Vagina (tissue), 2 donors: ENCODE measurements at regions not wholly inside any gene's neighbourhood (a gene's known extent, or its start where the extent isn't known, plus 50 kb on each side); places are given as distances from the start of the nearest gene placed in this dataset.

Experiments used
- DNase-seq, 2 donors: peaks; one replicate each; pipeline ENCODE4 v3.0.0-alpha.2; 2017; ENCODE audit errors: extremely low spot score in 2 of 2
- H3K27ac ChIP-seq: fragments of 200-600 bp; sonication (generic); one replicate; pipeline ENCODE4 v1.5.1; 2019
- H3K27me3 ChIP-seq: fragments of 200-600 bp; sonication (generic); one replicate; pipeline ENCODE4 v1.5.1; 2019
- H3K36me3 ChIP-seq, 2 donors: fragments of 200-600 bp; sonication (generic); one replicate each; pipeline ENCODE4 v1.5.1; 2017 to 2019
- H3K4me1 ChIP-seq: fragments of 200-600 bp; sonication (generic); one replicate; pipeline ENCODE4 v1.5.1; 2019
- H3K4me3 ChIP-seq, 2 donors: fragments of 200-600 bp; sonication (generic); 1 replicate in 1 of 2; 2 replicates in 1 of 2; pipeline ENCODE4 v1.5.1; 2016 to 2019
- H3K9me3 ChIP-seq: fragments of 200-600 bp; sonication (generic); one replicate; pipeline ENCODE4 v1.5.1; 2019
- POLR2A ChIP-seq, 2 donors: fragments of 450-650 bp; IDR thresholded peaks; one replicate each; pipeline ENCODE4 v1.6.1; 2017; ENCODE audit warnings: antibody characterized with exemption in 2 of 2, mild to moderate bottlenecking in 2 of 2, moderate library complexity in 2 of 2
- POLR2AphosphoS5 ChIP-seq, 2 donors: sonication (generic); formaldehyde crosslinking; IDR thresholded peaks; one replicate each; pipeline ENCODE4 v1.9.0; 2017; ENCODE audit warnings: antibody characterized with exemption in 2 of 2, mild to moderate bottlenecking in 2 of 2, low read depth in 1 of 2; ENCODE audit not compliant: insufficient read depth in 1 of 2
- intact Hi-C: fragments of 100-400 bp; cut with DNase I; formaldehyde crosslinking; loops from one replicate; pipeline ENCODE4 v1.15.1; 2023
- TF ChIP-seq, protein P1 (sequence below), 3 experiments: fragments of 450-650 bp in 2 of 3; fragments of 200-600 bp in 1 of 3; sonication (generic) in 1 of 3; IDR thresholded peaks; one replicate each; pipeline ENCODE4 v1.5.1; 2017 to 2019; ENCODE audit warnings: antibody characterized with exemption in 3 of 3, mild to moderate bottlenecking in 2 of 3, moderate library complexity in 2 of 3

DNA sequence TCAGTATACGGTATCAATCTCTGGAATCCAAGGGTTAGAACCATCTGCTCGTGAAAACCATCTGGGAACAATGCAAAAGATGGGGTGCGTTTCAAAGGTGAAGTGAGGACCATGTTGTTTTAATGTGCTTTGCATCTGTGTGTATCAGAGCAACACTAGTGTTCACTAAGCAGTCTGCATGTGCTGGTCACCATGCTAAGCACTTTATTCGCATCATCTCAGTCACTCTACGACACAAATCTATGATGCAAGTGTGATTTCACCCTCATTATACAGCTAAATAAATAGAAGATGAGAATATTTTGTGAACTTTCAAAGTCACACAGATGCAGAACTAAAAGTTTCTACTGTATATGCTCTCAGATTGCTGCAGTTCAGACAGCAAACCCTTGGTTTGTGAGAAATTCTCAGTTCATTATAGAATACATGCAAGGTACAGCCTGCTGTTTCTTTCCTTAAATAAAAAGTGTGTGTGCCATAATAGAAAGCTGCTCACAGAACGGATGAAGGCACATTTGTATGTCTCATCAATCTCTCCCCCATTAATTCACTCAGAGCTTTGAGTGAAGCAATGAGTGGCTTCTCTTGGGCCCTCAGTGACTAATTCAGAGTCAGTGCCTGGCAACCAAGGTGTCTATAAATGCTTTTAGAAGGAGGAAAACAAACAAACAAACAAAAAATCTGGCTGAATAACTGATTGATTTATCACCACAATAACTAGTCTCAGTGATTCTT lies 652.8 kb upstream of the SOX11 start:
- no peaks in the 10 kb centered on the region for H3K27me3 ChIP-seq
- intact Hi-C loops: no loop called here
- no peaks in the 10 kb centered on the region for H3K9me3 ChIP-seq
- H3K4me3 ChIP-seq: no peak overlapping the region
- H3K27ac ChIP-seq: no peak overlapping the region
- DNase-seq: no peak
- no peaks in the 10 kb centered on the region for H3K36me3 ChIP-seq
- H3K4me1 ChIP-seq: no peaks in the 10 kb centered on the region
- TF ChIP-seq POLR2AphosphoS5 (IDR thresholded peaks at IDR 0.05; ENCODE audit: insufficient read depth in 1 of 2, low read depth in 1 of 2) (no peak), POLR2A (IDR thresholded peaks at IDR 0.05) (no peak)
- TF ChIP-seq, protein P1, sequence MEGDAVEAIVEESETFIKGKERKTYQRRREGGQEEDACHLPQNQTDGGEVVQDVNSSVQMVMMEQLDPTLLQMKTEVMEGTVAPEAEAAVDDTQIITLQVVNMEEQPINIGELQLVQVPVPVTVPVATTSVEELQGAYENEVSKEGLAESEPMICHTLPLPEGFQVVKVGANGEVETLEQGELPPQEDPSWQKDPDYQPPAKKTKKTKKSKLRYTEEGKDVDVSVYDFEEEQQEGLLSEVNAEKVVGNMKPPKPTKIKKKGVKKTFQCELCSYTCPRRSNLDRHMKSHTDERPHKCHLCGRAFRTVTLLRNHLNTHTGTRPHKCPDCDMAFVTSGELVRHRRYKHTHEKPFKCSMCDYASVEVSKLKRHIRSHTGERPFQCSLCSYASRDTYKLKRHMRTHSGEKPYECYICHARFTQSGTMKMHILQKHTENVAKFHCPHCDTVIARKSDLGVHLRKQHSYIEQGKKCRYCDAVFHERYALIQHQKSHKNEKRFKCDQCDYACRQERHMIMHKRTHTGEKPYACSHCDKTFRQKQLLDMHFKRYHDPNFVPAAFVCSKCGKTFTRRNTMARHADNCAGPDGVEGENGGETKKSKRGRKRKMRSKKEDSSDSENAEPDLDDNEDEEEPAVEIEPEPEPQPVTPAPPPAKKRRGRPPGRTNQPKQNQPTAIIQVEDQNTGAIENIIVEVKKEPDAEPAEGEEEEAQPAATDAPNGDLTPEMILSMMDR (IDR thresholded peaks at IDR 0.05): no peak

DNA sequence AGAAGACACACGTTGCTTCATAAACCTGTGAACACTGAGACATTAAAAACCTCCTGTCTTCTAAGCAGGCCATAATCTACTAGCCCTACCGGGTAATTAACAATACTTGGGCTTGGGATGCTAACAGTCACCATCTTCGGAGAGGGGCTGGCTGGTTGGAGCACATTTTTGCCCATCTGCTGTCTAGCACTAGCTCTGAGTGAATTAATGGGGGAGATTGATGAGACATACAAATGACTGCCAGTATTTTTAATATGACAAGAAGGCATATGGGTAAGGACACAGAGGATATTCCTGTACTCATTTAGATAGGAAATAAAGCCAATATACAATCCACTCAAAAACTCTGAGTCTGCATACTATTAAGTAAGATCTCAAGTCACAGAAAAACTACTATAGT lies 651.6 kb upstream of the SOX11 start:
- Histone ChIP-seq H3K9me3 (no peaks in the 10 kb centered on the region), H3K27me3 (no peaks in the 10 kb centered on the region), H3K4me1 (no peaks in the 10 kb centered on the region), H3K4me3 (no peak overlapping the region), H3K36me3 (no peaks in the 10 kb centered on the region), H3K27ac (no peak overlapping the region)
- TF ChIP-seq POLR2AphosphoS5 (IDR thresholded peaks at IDR 0.05; ENCODE audit: insufficient read depth in 1 of 2, low read depth in 1 of 2) (no peak), POLR2A (IDR thresholded peaks at IDR 0.05) (no peak)
- TF ChIP-seq, protein P1 (IDR thresholded peaks at IDR 0.05): no peak
- DNase-seq: no peak
- intact Hi-C loops: no loop called here

GRCh38 chr2:5041501-5041900 lies 650.7 kb upstream of the SOX11 start:
- no peak for TF ChIP-seq POLR2AphosphoS5 (IDR thresholded peaks at IDR 0.05; ENCODE audit: insufficient read depth in 1 of 2, low read depth in 1 of 2)
- TF ChIP-seq, protein P1 (IDR thresholded peaks at IDR 0.05): no peak
- no peak for TF ChIP-seq POLR2A (IDR thresholded peaks at IDR 0.05)
- H3K27ac ChIP-seq: no peak overlapping the region
- DNase-seq: no peak
- H3K4me3 ChIP-seq: no peak overlapping the region
- H3K27me3 ChIP-seq: no peaks in the 10 kb centered on the region
- no peaks in the 10 kb centered on the region for H3K9me3 ChIP-seq
- no peaks in the 10 kb centered on the region for H3K4me1 ChIP-seq
- H3K36me3 ChIP-seq: no peaks in the 10 kb centered on the region
- intact Hi-C loops: no loop called here

- H3K27ac ChIP-seq: no peak overlapping the region
- no peaks in the 10 kb centered on the region for H3K27me3 ChIP-seq
- H3K4me1 ChIP-seq: no peaks in the 10 kb centered on the region
- H3K36me3 ChIP-seq: no peaks in the 10 kb centered on the region
- H3K9me3 ChIP-seq: no peaks in the 10 kb centered on the region
- DNase-seq: no peak
- no peak overlapping the region for H3K4me3 ChIP-seq
- TF ChIP-seq POLR2A (IDR thresholded peaks at IDR 0.05): no peak
- TF ChIP-seq POLR2AphosphoS5 (IDR thresholded peaks at IDR 0.05; ENCODE audit: insufficient read depth in 1 of 2, low read depth in 1 of 2): no peak
- TF ChIP-seq, protein P1 (IDR thresholded peaks at IDR 0.05): no peak
- intact Hi-C loops: no loop called here
These were observed 649.3 kb upstream of the SOX11 start for GRCh38 chr2:5042666-5043440.

DNA sequence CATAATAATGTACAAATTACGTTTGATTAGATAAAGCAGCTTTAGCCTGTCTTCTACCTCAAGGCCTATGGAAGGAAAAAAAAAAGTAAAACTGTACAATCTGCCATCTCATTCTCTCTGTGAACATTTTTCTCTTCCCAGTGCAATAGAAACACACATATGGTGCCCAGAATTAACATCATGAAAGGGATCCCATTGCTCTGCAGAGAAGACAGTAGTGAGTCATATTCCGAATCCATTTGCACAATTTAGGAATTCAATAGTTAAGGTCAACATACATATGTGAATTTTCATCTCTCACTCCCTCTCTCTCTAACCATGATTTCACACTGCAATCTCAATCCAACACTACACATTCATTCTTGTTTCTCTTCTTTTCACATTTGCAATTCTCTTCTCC lies 640.9 kb upstream of the SOX11 start:
- Histone ChIP-seq H3K4me1 (no peaks in the 10 kb centered on the region), H3K9me3 (no peaks in the 10 kb centered on the region), H3K27me3 (no peaks in the 10 kb centered on the region), H3K27ac (no peak overlapping the region), H3K36me3 (no peaks in the 10 kb centered on the region), H3K4me3 (no peak overlapping the region)
- no peak for DNase-seq
- TF ChIP-seq, protein P1 (IDR thresholded peaks at IDR 0.05): no peak
- TF ChIP-seq POLR2A (IDR thresholded peaks at IDR 0.05): no peak
- no peak for TF ChIP-seq POLR2AphosphoS5 (IDR thresholded peaks at IDR 0.05; ENCODE audit: insufficient read depth in 1 of 2, low read depth in 1 of 2)
- intact Hi-C loops: no loop called here
